Peyer's patch (tissue), 4 donors: ENCODE measurements at regions not wholly inside any gene's neighbourhood (a gene's known extent, or its start where the extent isn't known, plus 50 kb on each side); places are given as distances from the start of the nearest gene placed in this dataset.

Experiments used
- CTCF ChIP-seq, 6 experiments: fragments of 450-650 bp in 4 of 6; fragments of 200-600 bp in 2 of 6; sonication (generic) in 1 of 6; IDR thresholded peaks; one replicate each; pipeline ENCODE4 v1.5.1; 2017 to 2019; ENCODE audit warnings: antibody characterized with exemption in 6 of 6, mild to moderate bottlenecking in 3 of 6, moderate library complexity in 1 of 6
- POLR2A ChIP-seq, 2 donors: fragments of 450-650 bp; IDR thresholded peaks; one replicate each; pipeline ENCODE4 v1.5.1; 2017; ENCODE audit warnings: antibody characterized with exemption in 2 of 2, mild to moderate bottlenecking in 2 of 2, moderate library complexity in 2 of 2

DNA sequence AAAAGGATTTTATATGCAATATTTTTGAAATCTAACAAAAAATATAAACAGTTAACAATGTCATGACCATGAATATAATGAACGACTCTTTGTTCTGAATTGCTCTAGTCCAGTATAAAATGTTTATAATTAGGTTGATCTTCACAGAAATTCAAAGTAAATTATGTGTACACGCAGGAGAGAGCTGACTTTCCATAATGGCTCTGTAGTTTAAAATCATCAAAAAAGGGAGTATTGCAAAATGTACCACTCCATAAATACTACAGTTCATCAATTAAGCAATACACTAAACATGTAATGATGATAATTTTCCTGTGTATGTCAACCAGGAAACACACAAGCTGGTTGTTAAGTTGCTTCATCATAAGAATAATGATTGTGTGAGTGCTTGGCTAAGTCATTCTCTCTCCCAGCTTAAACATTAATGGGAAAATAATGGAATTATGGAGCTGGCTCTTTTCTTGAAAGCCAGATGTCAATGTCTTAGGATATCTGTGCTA, 189.5 kb upstream of the PLEKHG7 start:
- TF ChIP-seq CTCF (IDR thresholded peaks at IDR 0.05), result no peak
- no peak for TF ChIP-seq POLR2A (IDR thresholded peaks at IDR 0.05)
